ENCODE measurements at regions not wholly inside any gene's neighbourhood (a gene's known extent, or its start where the extent isn't known, plus 50 kb on each side); places are given as distances from the start of the nearest gene placed in this dataset.

DNA sequence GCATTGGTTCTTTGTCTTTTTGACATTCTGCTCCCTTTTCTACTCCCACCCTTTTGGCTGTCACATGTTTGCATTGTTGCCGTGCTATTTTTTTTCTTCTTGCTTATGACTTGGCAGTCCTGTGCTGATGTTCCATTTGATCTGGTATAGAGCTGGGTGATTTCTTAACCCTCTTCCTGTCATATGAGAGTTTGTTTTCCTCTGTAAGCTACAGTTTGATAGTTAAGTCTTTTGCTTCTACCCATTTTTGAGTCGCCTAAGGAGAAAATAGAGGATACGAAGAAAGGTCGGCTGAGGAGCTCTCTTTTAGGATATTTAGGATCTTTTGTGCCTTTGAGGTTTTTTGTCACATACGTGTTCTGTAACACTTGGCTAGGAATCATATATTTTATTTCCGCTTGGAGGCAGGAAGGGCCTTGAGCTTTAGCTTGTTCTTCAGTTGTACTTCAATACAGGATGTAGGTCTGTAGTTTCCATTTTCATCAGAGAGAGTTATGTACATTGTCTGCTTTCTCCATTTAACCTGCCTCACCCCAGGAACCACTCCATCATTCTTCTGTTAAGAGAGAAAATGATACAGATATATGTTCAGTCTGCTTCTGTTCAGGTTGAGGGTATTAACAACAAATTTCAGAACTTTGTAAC lies 150.7 kb downstream of the BACH1 start:
- H3K4me3 ChIP-seq (ENCODE audit: control insufficient read depth, low read depth, low read length), result no peak overlapping the region
- DNase-seq (ENCODE audit: low read depth), result no peak
- TF ChIP-seq, protein P1, sequence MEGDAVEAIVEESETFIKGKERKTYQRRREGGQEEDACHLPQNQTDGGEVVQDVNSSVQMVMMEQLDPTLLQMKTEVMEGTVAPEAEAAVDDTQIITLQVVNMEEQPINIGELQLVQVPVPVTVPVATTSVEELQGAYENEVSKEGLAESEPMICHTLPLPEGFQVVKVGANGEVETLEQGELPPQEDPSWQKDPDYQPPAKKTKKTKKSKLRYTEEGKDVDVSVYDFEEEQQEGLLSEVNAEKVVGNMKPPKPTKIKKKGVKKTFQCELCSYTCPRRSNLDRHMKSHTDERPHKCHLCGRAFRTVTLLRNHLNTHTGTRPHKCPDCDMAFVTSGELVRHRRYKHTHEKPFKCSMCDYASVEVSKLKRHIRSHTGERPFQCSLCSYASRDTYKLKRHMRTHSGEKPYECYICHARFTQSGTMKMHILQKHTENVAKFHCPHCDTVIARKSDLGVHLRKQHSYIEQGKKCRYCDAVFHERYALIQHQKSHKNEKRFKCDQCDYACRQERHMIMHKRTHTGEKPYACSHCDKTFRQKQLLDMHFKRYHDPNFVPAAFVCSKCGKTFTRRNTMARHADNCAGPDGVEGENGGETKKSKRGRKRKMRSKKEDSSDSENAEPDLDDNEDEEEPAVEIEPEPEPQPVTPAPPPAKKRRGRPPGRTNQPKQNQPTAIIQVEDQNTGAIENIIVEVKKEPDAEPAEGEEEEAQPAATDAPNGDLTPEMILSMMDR (IDR thresholded peaks at IDR 0.05; ENCODE audit: control insufficient read depth, insufficient read depth, low read depth, low read length, missing control alignments), result no peak

DNA sequence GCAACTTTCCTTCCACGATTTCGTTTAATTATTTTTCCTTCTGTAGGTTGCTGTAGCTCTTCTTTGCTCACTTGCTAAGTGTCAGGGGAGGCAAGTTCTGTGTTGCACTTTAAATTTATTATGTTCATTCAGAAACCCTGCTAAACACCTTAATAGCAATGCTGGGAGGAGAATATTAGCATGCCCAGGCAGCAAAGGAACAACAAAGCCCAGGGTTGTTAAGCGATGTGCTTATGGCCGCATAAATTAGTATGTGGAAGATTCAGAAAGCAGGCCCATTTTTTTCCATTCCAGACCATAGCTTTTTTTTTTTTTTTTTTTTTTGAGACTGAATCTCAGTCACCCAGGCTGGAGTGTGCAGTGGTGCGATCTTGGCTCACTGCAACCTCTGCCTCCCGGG lies 151.3 kb downstream of the BACH1 start:
- no peak overlapping the region for H3K4me3 ChIP-seq (ENCODE audit: control insufficient read depth, low read depth, low read length)
- no peak for DNase-seq (ENCODE audit: low read depth)
- TF ChIP-seq, protein P1 (IDR thresholded peaks at IDR 0.05; ENCODE audit: control insufficient read depth, insufficient read depth, low read depth, low read length, missing control alignments), result no peak

DNA sequence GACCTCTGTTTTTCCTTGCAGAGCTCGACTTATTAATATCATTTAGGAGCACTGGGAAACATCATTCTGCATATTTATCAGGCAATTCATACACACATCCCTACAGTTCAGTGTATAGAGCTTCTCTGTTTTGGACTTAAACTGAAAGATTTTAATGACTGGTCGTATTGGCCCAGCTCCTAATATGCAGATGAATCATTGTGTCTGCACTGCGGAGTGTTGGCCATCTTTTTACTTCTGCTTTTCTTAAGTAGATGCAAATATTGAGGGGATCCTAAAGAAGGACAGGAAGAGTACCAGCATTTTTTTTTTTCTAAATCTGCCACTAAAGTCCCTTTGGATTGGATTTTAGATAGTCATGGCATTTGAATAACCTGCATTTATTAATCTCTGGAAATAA lies 154.8 kb downstream of the BACH1 start:
- H3K4me3 ChIP-seq (ENCODE audit: control insufficient read depth, low read depth, low read length), result no peak overlapping the region
- no peak for DNase-seq (ENCODE audit: low read depth)
- TF ChIP-seq, protein P1 (IDR thresholded peaks at IDR 0.05; ENCODE audit: control insufficient read depth, insufficient read depth, low read depth, low read length, missing control alignments), result no peak

DNA sequence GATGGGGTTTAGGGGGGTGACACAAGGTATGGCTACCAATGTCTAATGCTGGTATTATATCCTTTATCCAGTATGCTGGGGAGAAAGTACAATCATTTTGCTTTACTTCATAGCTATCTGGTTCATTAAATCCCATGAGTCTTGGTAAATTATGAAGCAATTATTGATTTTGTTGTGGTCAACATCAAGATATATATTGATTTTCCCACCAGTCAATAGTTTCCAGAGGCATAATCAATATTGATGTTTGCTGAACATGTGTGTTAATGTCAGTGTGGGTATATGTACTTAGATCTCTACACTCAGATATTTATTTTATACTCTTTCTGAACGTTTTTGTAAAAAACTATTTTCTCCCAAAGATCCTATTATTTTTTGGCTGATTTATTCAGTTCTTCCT lies 155.5 kb downstream of the BACH1 start:
- TF ChIP-seq, protein P1 (IDR thresholded peaks at IDR 0.05; ENCODE audit: control insufficient read depth, insufficient read depth, low read depth, low read length, missing control alignments), result no peak
- DNase-seq (ENCODE audit: low read depth), result no peak

DNA sequence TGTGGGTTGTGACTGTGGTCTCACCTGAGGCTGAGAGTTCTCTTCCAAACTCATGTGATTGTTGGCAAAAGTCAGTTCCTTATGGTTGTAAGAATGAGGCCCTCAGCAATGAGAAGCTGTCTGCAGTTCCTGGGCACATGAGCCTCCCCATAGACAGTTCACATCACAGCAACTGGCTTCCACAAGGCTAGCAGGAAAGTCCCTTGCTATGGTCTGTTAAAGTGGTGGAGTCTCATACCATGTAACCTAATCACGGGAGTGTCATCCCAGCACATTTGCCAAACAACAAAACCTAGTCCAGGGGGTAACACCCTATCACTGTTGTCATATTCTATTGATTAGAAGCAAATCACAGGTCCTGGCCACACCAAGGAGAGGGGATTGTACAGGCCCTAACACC lies 163.8 kb downstream of the BACH1 start:
- TF ChIP-seq, protein P1 (IDR thresholded peaks at IDR 0.05; ENCODE audit: control insufficient read depth, insufficient read depth, low read depth, low read length, missing control alignments), result no peak
- no peak overlapping the region for H3K4me3 ChIP-seq (ENCODE audit: control insufficient read depth, low read depth, low read length)
- DNase-seq (ENCODE audit: low read depth), result no peak

More for the DNA sequence above, 155.5 kb downstream of the BACH1 start:
- no peak overlapping the region for H3K4me3 ChIP-seq (ENCODE audit: control insufficient read depth, low read depth, low read length)

DNA sequence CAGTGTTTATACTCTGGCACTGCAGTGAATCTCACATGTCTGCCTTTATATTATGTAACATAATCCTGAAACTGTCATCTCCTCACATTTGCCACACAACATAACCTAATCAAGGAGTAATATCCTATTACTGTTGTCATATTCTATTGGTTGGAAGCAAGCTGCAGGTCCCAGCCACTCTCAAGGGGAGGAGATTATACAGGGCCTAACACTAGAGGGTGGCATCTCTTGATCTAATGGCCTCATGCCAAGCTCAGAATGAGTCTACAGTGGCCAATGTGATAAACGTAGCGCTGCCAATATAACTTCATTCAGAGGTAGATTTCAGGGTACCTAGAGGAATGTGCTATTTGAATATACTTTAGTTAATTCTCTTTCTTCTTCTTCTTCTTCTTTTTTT lies 166.8 kb downstream of the BACH1 start:
- H3K4me3 ChIP-seq (ENCODE audit: control insufficient read depth, low read depth, low read length), result no peak overlapping the region
- no peak for DNase-seq (ENCODE audit: low read depth)
- TF ChIP-seq, protein P1 (IDR thresholded peaks at IDR 0.05; ENCODE audit: control insufficient read depth, insufficient read depth, low read depth, low read length, missing control alignments), result no peak
